ENCODE measurements at regions not wholly inside any gene's neighbourhood (a gene's known extent, or its start where the extent isn't known, plus 50 kb on each side); places are given as distances from the start of the nearest gene placed in this dataset.
"Not testable (repeated sequence)": the region's sequence is repeated elsewhere in the genome, so short reads cannot be mapped to it uniquely, and the experiment has no call there.

GRCh38 chr15:62672268-62672667 lies 370.3 kb upstream of the TPM1 start:
- TF ChIP-seq, protein P1, sequence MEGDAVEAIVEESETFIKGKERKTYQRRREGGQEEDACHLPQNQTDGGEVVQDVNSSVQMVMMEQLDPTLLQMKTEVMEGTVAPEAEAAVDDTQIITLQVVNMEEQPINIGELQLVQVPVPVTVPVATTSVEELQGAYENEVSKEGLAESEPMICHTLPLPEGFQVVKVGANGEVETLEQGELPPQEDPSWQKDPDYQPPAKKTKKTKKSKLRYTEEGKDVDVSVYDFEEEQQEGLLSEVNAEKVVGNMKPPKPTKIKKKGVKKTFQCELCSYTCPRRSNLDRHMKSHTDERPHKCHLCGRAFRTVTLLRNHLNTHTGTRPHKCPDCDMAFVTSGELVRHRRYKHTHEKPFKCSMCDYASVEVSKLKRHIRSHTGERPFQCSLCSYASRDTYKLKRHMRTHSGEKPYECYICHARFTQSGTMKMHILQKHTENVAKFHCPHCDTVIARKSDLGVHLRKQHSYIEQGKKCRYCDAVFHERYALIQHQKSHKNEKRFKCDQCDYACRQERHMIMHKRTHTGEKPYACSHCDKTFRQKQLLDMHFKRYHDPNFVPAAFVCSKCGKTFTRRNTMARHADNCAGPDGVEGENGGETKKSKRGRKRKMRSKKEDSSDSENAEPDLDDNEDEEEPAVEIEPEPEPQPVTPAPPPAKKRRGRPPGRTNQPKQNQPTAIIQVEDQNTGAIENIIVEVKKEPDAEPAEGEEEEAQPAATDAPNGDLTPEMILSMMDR (IDR thresholded peaks at IDR 0.05; ENCODE audit: partially characterized antibody, unreplicated experiment): no peak
- no peak overlapping the region for H3K4me3 Mint-ChIP-seq (ENCODE audit: unreplicated experiment)
- no peaks in the 10 kb centered on the region for H3K9me3 Mint-ChIP-seq (ENCODE audit: unreplicated experiment)
- no peaks in the 10 kb centered on the region for H3K27me3 Mint-ChIP-seq (ENCODE audit: unreplicated experiment)
- H3K27ac Mint-ChIP-seq (ENCODE audit: unreplicated experiment): no peak overlapping the region
- peaks cover 5% of the 10 kb centered on the region for H3K4me1 Mint-ChIP-seq (ENCODE audit: low read depth, unreplicated experiment)
- no peak for DNase-seq
- peaks cover 7% of the 10 kb centered on the region for H3K36me3 Mint-ChIP-seq (ENCODE audit: unreplicated experiment)

GRCh38 chr15:62676891-62677290 lies 365.7 kb upstream of the TPM1 start:
- H3K9me3 Mint-ChIP-seq (ENCODE audit: unreplicated experiment): no peaks in the 10 kb centered on the region
- H3K4me3 Mint-ChIP-seq (ENCODE audit: unreplicated experiment): no peak overlapping the region
- no peak for DNase-seq
- peaks cover 4% of the 10 kb centered on the region for H3K36me3 Mint-ChIP-seq (ENCODE audit: unreplicated experiment)
- H3K4me1 Mint-ChIP-seq (ENCODE audit: low read depth, unreplicated experiment): peaks cover 5% of the 10 kb centered on the region
- H3K27ac Mint-ChIP-seq (ENCODE audit: unreplicated experiment): no peak overlapping the region
- H3K27me3 Mint-ChIP-seq (ENCODE audit: unreplicated experiment): no peaks in the 10 kb centered on the region
- TF ChIP-seq, protein P1 (IDR thresholded peaks at IDR 0.05; ENCODE audit: partially characterized antibody, unreplicated experiment): no peak

- Mint-ChIP-seq H3K4me3 (ENCODE audit: unreplicated experiment) (no peak overlapping the region), H3K27me3 (ENCODE audit: unreplicated experiment) (no peaks in the 10 kb centered on the region), H3K27ac (ENCODE audit: unreplicated experiment) (no peak overlapping the region), H3K9me3 (ENCODE audit: unreplicated experiment) (peaks cover 1% of the 10 kb centered on the region), H3K36me3 (ENCODE audit: unreplicated experiment) (peaks cover 4% of the 10 kb centered on the region), H3K4me1 (ENCODE audit: low read depth, unreplicated experiment) (no peaks in the 10 kb centered on the region)
- TF ChIP-seq, protein P1 (IDR thresholded peaks at IDR 0.05; ENCODE audit: partially characterized antibody, unreplicated experiment): no peak
- DNase-seq: no peak
These were observed 360.3 kb upstream of the TPM1 start for GRCh38 chr15:62681939-62682896.

GRCh38 chr15:62683192-62683591 lies 359.4 kb upstream of the TPM1 start:
- H3K27me3 Mint-ChIP-seq (ENCODE audit: unreplicated experiment); H3K36me3 Mint-ChIP-seq (ENCODE audit: unreplicated experiment); H3K9me3 Mint-ChIP-seq (ENCODE audit: unreplicated experiment): not testable (repeated sequence)

GRCh38 chr15:62684123-62684808 lies 358.3 kb upstream of the TPM1 start:
- Mint-ChIP-seq H3K9me3 (ENCODE audit: unreplicated experiment) (peaks cover 1% of the 10 kb centered on the region), H3K4me3 (ENCODE audit: unreplicated experiment) (no peak overlapping the region), H3K27ac (ENCODE audit: unreplicated experiment) (no peak overlapping the region), H3K36me3 (ENCODE audit: unreplicated experiment) (peaks cover 2% of the 10 kb centered on the region), H3K4me1 (ENCODE audit: low read depth, unreplicated experiment) (no peaks in the 10 kb centered on the region), H3K27me3 (ENCODE audit: unreplicated experiment) (no peaks in the 10 kb centered on the region)
- no peak for DNase-seq
- TF ChIP-seq, protein P1 (IDR thresholded peaks at IDR 0.05; ENCODE audit: partially characterized antibody, unreplicated experiment): no peak

More at GRCh38 chr15:62683192-62683591, 359.4 kb upstream of the TPM1 start:
- not testable (repeated sequence) for H3K4me3 Mint-ChIP-seq (ENCODE audit: unreplicated experiment); DNase-seq; H3K4me1 Mint-ChIP-seq (ENCODE audit: low read depth, unreplicated experiment); H3K27ac Mint-ChIP-seq (ENCODE audit: unreplicated experiment)

Measured in glutamatergic neuron (in vitro differentiated cells).